RWPE2 (cell line): ENCODE measurements at regions not wholly inside any gene's neighbourhood (a gene's known extent, or its start where the extent isn't known, plus 50 kb on each side); places are given as distances from the start of the nearest gene placed in this dataset.
A peak's percentile ranks its signal among the peaks of the same experiment; 100 is the strongest.

ENCODE experiments used
- ATAC-seq: fragments of 200-7000 bp; cut with Tn5 transposase; 3 replicates; pipeline ENCODE4 v1.9.1; 2021; ENCODE audit warnings: low read depth
- DNase-seq: peaks from one replicate; pipeline ENCODE4 v3.0.0-alpha.2; 2020; ENCODE audit warnings: low spot score
- H3K27ac ChIP-seq: fragments of 450-650 bp; 2 replicates; pipeline ENCODE4 v1.5.1; 2017; ENCODE audit warnings: mild to moderate bottlenecking; ENCODE audit not compliant: poor library complexity, severe bottlenecking
- H3K27me3 ChIP-seq: fragments of 250-450 bp; sonication (Bioruptor Pico); 2 replicates; pipeline ENCODE4 v1.5.1; 2021; ENCODE audit warnings: mild to moderate bottlenecking, moderate library complexity; ENCODE audit not compliant: insufficient read depth, poor library complexity, severe bottlenecking
- H3K36me3 ChIP-seq: fragments of 250-450 bp; sonication (Bioruptor Pico); 2 replicates; pipeline ENCODE4 v1.5.1; 2020; ENCODE audit warnings: low read depth, mild to moderate bottlenecking, moderate library complexity
- H3K4me1 ChIP-seq: fragments of 250-450 bp; sonication (Bioruptor Pico); 2 replicates; pipeline ENCODE4 v1.5.1; 2021; ENCODE audit warnings: mild to moderate bottlenecking, moderate library complexity; ENCODE audit not compliant: insufficient read depth, poor library complexity, severe bottlenecking
- H3K4me3 ChIP-seq: fragments of 250-450 bp; sonication (Bioruptor Pico); 2 replicates; pipeline ENCODE4 v1.5.1; 2021; ENCODE audit warnings: mild to moderate bottlenecking, moderate library complexity; ENCODE audit not compliant: severe bottlenecking
- H3K9me3 ChIP-seq: fragments of 250-450 bp; sonication (Bioruptor Pico); 2 replicates; pipeline ENCODE4 v1.5.1; 2021; ENCODE audit warnings: mild to moderate bottlenecking, moderate library complexity; ENCODE audit not compliant: severe bottlenecking
- CTCF ChIP-seq: fragments of 450-650 bp; IDR thresholded peaks from one replicate; pipeline ENCODE4 v1.5.1; 2017; ENCODE audit warnings: mild to moderate bottlenecking, moderate library complexity; ENCODE audit not compliant: poor library complexity, severe bottlenecking

- no peak overlapping the region for H3K4me3 ChIP-seq
- H3K27me3 ChIP-seq = no peaks in the 10 kb centered on the region
- TF ChIP-seq CTCF = no peak
- H3K36me3 ChIP-seq = no peaks in the 10 kb centered on the region
- ATAC-seq = peak; percentile 90
- no peaks in the 10 kb centered on the region for H3K4me1 ChIP-seq
- H3K9me3 ChIP-seq = no peaks in the 10 kb centered on the region
- H3K27ac ChIP-seq = no peak overlapping the region
- no peak for DNase-seq
Observed at GRCh38 chr14:71206766-71207371, 299.6 kb downstream of the PCNX1 start.

- DNase-seq = no peak
- Histone ChIP-seq H3K27ac (no peak overlapping the region), H3K4me3 (no peak overlapping the region), H3K4me1 (no peaks in the 10 kb centered on the region), H3K9me3 (no peaks in the 10 kb centered on the region), H3K36me3 (no peaks in the 10 kb centered on the region), H3K27me3 (no peaks in the 10 kb centered on the region)
- ATAC-seq = no peak
- no peak for TF ChIP-seq CTCF
Observed at GRCh38 chr14:71208702-71209357, 301.6 kb downstream of the PCNX1 start.

- no peaks in the 10 kb centered on the region for H3K27me3 ChIP-seq
- no peak overlapping the region for H3K4me3 ChIP-seq
- DNase-seq = no peak
- no peaks in the 10 kb centered on the region for H3K4me1 ChIP-seq
- H3K9me3 ChIP-seq = no peaks in the 10 kb centered on the region
- no peak overlapping the region for H3K27ac ChIP-seq
- ATAC-seq = no peak
- no peak for TF ChIP-seq CTCF
- no peaks in the 10 kb centered on the region for H3K36me3 ChIP-seq
Observed at GRCh38 chr14:71209888-71210287, 302.6 kb downstream of the PCNX1 start.

GRCh38 chr14:71212093-71212492, 304.8 kb downstream of the PCNX1 start:
- Histone ChIP-seq H3K4me1 (no peaks in the 10 kb centered on the region), H3K36me3 (no peaks in the 10 kb centered on the region), H3K27ac (no peak overlapping the region), H3K9me3 (no peaks in the 10 kb centered on the region), H3K4me3 (no peak overlapping the region), H3K27me3 (no peaks in the 10 kb centered on the region)
- ATAC-seq = no peak
- TF ChIP-seq CTCF = no peak
- DNase-seq = no peak

GRCh38 chr14:71212683-71213107, 305.4 kb downstream of the PCNX1 start:
- Histone ChIP-seq H3K27me3 (no peaks in the 10 kb centered on the region), H3K4me3 (no peak overlapping the region), H3K9me3 (no peaks in the 10 kb centered on the region), H3K27ac (no peak overlapping the region), H3K4me1 (no peaks in the 10 kb centered on the region), H3K36me3 (no peaks in the 10 kb centered on the region)
- ATAC-seq (no peak), DNase-seq (no peak)
- TF ChIP-seq CTCF = no peak
